NT2/D1 (cell line): ENCODE measurements at regions not wholly inside any gene's neighbourhood (a gene's known extent, or its start where the extent isn't known, plus 50 kb on each side); places are given as distances from the start of the nearest gene placed in this dataset.

Source experiments
- SUZ12 ChIP-seq: IDR thresholded peaks from 2 replicates; pipeline ENCODE4 v1.6.1; 2011; ENCODE audit not compliant: insufficient read length, insufficient read depth; ENCODE audit errors: extremely low read depth
- ZNF274 ChIP-seq: IDR thresholded peaks from 2 replicates; pipeline ENCODE4 v1.6.1; 2011; ENCODE audit warnings: mild to moderate bottlenecking, low read depth, low read length

DNA sequence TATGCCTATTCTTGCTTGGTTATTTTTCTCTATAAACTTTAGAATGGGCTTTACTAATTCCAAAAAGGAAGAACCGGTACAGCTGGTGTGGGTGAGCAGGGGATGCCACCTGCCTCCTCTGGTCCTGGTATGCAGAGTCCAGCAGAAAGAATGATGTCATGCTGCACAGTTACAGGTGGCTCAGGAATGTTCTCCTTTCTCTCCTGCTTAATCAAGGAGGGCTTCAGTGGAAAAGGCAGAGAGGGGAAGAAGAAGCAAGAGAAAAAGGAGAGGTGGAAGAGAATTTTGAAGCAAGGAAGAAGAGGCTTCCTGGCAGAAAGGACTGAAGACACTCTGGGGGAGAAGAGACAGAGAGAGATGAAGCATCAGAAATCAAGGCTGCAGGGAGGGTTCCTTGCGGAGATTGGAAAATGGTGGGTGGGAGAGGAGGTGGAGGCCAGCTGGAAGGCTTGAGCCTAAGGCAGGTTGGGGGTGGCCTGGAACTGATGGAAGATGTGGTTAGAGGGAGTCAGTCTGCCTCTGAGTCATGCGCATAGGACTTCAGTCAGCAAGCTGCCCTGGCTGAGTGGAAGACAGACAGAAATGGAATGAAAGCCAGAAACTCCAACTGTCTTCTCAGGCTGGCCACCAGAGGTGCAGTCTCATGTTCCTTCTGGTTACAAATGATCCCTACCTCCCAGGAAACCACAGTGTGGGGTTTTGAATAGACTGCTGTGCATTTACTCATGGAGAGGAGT lies 64.6 kb upstream of the CRHR1 start:
- TF ChIP-seq ZNF274 = no peak
- TF ChIP-seq SUZ12 = no peak
